GM23338 (cell line): ENCODE measurements at regions not wholly inside any gene's neighbourhood (a gene's known extent, or its start where the extent isn't known, plus 50 kb on each side); places are given as distances from the start of the nearest gene placed in this dataset.

Experiments
- ATAC-seq: fragments of 200-7000 bp; cut with Tn5 transposase; 3 replicates; pipeline ENCODE4 v1.9.1; 2020
- DNase-seq: peaks from one replicate; pipeline ENCODE4 v3.0.0-alpha.2; 2015; ENCODE audit warnings: low spot score
- H2AFZ ChIP-seq: fragments of 200-600 bp; sonication (generic); 2 replicates; pipeline ENCODE4 v1.8.0; 2016; ENCODE audit warnings: antibody characterized with exemption, mild to moderate bottlenecking, moderate library complexity
- H3F3A ChIP-seq: fragments of 200-600 bp; sonication (generic); replicated peaks from 2 replicates; pipeline ENCODE4 v1.8.0; 2017; ENCODE audit warnings: antibody characterized with exemption, mixed run types, low read depth
- H3K27ac ChIP-seq: fragments of 200-600 bp; sonication (generic); 2 replicates; pipeline ENCODE4 v1.6.1; 2016; ENCODE audit warnings: low read depth
- H3K27me3 ChIP-seq: fragments of 200-600 bp; sonication (generic); 2 replicates; pipeline ENCODE4 v1.8.0; 2016; ENCODE audit warnings: mild to moderate bottlenecking, mixed run types, moderate library complexity; ENCODE audit not compliant: insufficient read depth
- H3K36me3 ChIP-seq: fragments of 200-600 bp; sonication (generic); 2 replicates; pipeline ENCODE4 v1.8.0; 2016; ENCODE audit warnings: mild to moderate bottlenecking; ENCODE audit not compliant: insufficient read depth
- H3K4me1 ChIP-seq: fragments of 200-600 bp; sonication (generic); 2 replicates; pipeline ENCODE4 v1.8.0; 2016; ENCODE audit warnings: mild to moderate bottlenecking, moderate library complexity; ENCODE audit not compliant: insufficient read depth
- H3K4me2 ChIP-seq: fragments of 200-600 bp; sonication (generic); 2 replicates; pipeline ENCODE4 v1.7.1; 2017; ENCODE audit warnings: mixed run types
- H3K4me3 ChIP-seq: fragments of 200-600 bp; sonication (generic); 2 replicates; pipeline ENCODE4 v1.6.1; 2016; ENCODE audit warnings: mixed run types
- H3K79me2 ChIP-seq: fragments of 200-600 bp; sonication (generic); replicated peaks from 2 replicates; pipeline ENCODE4 v1.8.0; 2017; ENCODE audit warnings: mild to moderate bottlenecking; ENCODE audit not compliant: insufficient read depth
- H3K9me2 ChIP-seq: fragments of 200-600 bp; sonication (generic); 2 replicates; pipeline ENCODE4 v1.8.0; 2017; ENCODE audit not compliant: insufficient read depth
- H4K20me1 ChIP-seq: fragments of 200-600 bp; sonication (generic); replicated peaks from 2 replicates; pipeline ENCODE4 v1.8.0; 2017; ENCODE audit warnings: mild to moderate bottlenecking; ENCODE audit not compliant: insufficient read depth
- H3K27ac Mint-ChIP-seq: 2 replicates; pipeline ENCODE4 v1.8.0; 2020; ENCODE audit warnings: inconsistent platforms, mild to moderate bottlenecking, moderate library complexity, mixed read lengths
- H3K27me3 Mint-ChIP-seq: 3 replicates; pipeline ENCODE4 v1.8.0; 2022; ENCODE audit warnings: low read depth, mild to moderate bottlenecking, moderate library complexity, mixed read lengths, inconsistent platforms; ENCODE audit not compliant: insufficient read depth, poor library complexity
- H3K36me3 Mint-ChIP-seq: 3 replicates; pipeline ENCODE4 v1.8.0; 2021; ENCODE audit warnings: low read depth, mild to moderate bottlenecking, inconsistent platforms, moderate library complexity, mixed read lengths
- H3K4me1 Mint-ChIP-seq: 3 replicates; pipeline ENCODE4 v1.8.0; 2020; ENCODE audit warnings: mild to moderate bottlenecking, inconsistent platforms, mixed read lengths
- H3K4me3 Mint-ChIP-seq: 3 replicates; pipeline ENCODE4 v1.8.0; 2021; ENCODE audit warnings: moderate library complexity, mild to moderate bottlenecking, inconsistent platforms, mixed read lengths
- H3K9me3 Mint-ChIP-seq: 3 replicates; pipeline ENCODE4 v1.8.0; 2020; ENCODE audit warnings: moderate library complexity, mild to moderate bottlenecking, inconsistent platforms, mixed read lengths
- CREB1 ChIP-seq: fragments of 250-450 bp; sonication (Bioruptor Pico); IDR thresholded peaks from 2 replicates; pipeline ENCODE4 v1.5.0; 2020; ENCODE audit warnings: low read depth, mild to moderate bottlenecking, moderate library complexity
- EZH2 ChIP-seq: fragments of 200-600 bp; sonication (generic); IDR thresholded peaks from one replicate; pipeline ENCODE4 v1.8.0; 2017; ENCODE audit warnings: antibody characterized with exemption, mild to moderate bottlenecking, low read depth; ENCODE audit not compliant: unreplicated experiment
- EZH2phosphoT487 ChIP-seq: fragments of 200-600 bp; sonication (generic); IDR thresholded peaks from one replicate; pipeline ENCODE4 v1.8.1; 2018; ENCODE audit warnings: antibody characterized with exemption; ENCODE audit not compliant: unreplicated experiment
- JUNB ChIP-seq: IDR thresholded peaks from one replicate; pipeline ENCODE4 v1.6.1; 2016; ENCODE audit warnings: antibody characterized with exemption; ENCODE audit not compliant: unreplicated experiment
- NANOG ChIP-seq: IDR thresholded peaks from 2 replicates; pipeline ENCODE4 v1.6.1; 2016; ENCODE audit warnings: antibody characterized with exemption, borderline replicate concordance
- POLR2AphosphoS5 ChIP-seq: IDR thresholded peaks from 2 replicates; pipeline ENCODE4 v1.6.1; 2016; ENCODE audit warnings: antibody characterized with exemption, low read depth
- STAT1 ChIP-seq: IDR thresholded peaks from one replicate; pipeline ENCODE4 v1.6.1; 2016; ENCODE audit warnings: antibody characterized with exemption; ENCODE audit not compliant: unreplicated experiment
- ZNF114 ChIP-seq: fragments of 250-450 bp; sonication (Bioruptor Pico); IDR thresholded peaks from 2 replicates; pipeline ENCODE4 v1.5.0; 2020; ENCODE audit warnings: mild to moderate bottlenecking, moderate library complexity
- ZNF331 ChIP-seq: fragments of 250-450 bp; sonication (Bioruptor Pico); IDR thresholded peaks from 2 replicates; pipeline ENCODE4 v1.5.0; 2020; ENCODE audit warnings: low read depth, mild to moderate bottlenecking, moderate library complexity
- TF ChIP-seq, protein P1 (sequence below): IDR thresholded peaks from one replicate; pipeline ENCODE4 v1.6.1; 2018; ENCODE audit warnings: antibody characterized with exemption; ENCODE audit not compliant: unreplicated experiment
- TF ChIP-seq, protein P2 (sequence below): IDR thresholded peaks from 2 replicates; pipeline ENCODE4 v1.6.1; 2016; ENCODE audit warnings: antibody characterized with exemption
- TF ChIP-seq, protein P3 (sequence below): fragments of 250-450 bp; sonication (Bioruptor Pico); IDR thresholded peaks from 2 replicates; pipeline ENCODE4 v1.5.0; 2020; ENCODE audit warnings: mild to moderate bottlenecking, moderate library complexity
- TF ChIP-seq, protein P4 (sequence below), 2 experiments: fragments of 200-600 bp in 1 of 2; sonication (generic) in 1 of 2; conservative IDR thresholded peaks; 2 replicates each; pipeline versions ENCODE4 v1.5.1 to v1.6.1; 2016 to 2017; ENCODE audit warnings: antibody characterized with exemption in 2 of 2, low read depth in 2 of 2, mild to moderate bottlenecking in 2 of 2, moderate library complexity in 1 of 2

DNA sequence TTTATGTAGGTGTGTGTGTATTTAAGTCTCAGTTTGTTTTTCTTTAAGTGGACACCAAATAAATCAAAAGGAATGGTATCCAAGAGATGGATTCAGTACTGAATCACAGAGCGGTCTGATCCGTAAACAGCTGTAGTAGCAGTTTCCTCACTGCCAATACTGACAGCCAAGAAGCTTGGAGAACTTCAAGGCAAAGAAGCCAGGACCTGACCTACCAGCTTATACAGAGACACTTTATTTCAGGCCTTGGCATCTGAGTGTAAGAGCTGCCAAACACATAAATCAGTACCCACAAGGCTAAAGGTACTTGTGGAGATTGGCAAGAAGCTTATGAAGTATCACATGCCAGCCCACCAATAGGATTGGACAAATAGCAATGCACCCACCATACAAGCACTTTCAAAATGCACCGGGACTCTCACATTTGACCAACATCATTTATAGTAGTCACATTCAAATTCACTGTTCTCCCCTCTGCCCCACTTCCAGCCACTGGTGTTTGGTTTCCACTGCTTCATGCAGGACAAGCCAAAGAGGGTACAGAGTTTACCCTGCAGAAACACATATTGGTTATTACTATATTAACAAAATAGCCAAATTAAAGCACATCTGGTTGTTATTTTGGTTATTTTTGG is 357.9 kb downstream of the KLF12 start:
- Histone ChIP-seq H3K4me3 (no peak overlapping the region), H3K79me2 (no peaks in the 10 kb centered on the region), H3K9me2 (no peaks in the 10 kb centered on the region), H2AFZ (no peak overlapping the region), H3K4me1 (no peaks in the 10 kb centered on the region), H3F3A (no peaks in the 10 kb centered on the region), H3K4me2 (no peak overlapping the region), H4K20me1 (no peaks in the 10 kb centered on the region), H3K36me3 (no peaks in the 10 kb centered on the region), H3K27me3 (no peaks in the 10 kb centered on the region), H3K27ac (no peak overlapping the region)
- no peak for ATAC-seq
- no peak for DNase-seq
- TF ChIP-seq CREB1 (CRISPR knock-in tag), result no peak
- TF ChIP-seq, protein P1, sequence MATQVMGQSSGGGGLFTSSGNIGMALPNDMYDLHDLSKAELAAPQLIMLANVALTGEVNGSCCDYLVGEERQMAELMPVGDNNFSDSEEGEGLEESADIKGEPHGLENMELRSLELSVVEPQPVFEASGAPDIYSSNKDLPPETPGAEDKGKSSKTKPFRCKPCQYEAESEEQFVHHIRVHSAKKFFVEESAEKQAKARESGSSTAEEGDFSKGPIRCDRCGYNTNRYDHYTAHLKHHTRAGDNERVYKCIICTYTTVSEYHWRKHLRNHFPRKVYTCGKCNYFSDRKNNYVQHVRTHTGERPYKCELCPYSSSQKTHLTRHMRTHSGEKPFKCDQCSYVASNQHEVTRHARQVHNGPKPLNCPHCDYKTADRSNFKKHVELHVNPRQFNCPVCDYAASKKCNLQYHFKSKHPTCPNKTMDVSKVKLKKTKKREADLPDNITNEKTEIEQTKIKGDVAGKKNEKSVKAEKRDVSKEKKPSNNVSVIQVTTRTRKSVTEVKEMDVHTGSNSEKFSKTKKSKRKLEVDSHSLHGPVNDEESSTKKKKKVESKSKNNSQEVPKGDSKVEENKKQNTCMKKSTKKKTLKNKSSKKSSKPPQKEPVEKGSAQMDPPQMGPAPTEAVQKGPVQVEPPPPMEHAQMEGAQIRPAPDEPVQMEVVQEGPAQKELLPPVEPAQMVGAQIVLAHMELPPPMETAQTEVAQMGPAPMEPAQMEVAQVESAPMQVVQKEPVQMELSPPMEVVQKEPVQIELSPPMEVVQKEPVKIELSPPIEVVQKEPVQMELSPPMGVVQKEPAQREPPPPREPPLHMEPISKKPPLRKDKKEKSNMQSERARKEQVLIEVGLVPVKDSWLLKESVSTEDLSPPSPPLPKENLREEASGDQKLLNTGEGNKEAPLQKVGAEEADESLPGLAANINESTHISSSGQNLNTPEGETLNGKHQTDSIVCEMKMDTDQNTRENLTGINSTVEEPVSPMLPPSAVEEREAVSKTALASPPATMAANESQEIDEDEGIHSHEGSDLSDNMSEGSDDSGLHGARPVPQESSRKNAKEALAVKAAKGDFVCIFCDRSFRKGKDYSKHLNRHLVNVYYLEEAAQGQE, result no peak
- TF ChIP-seq POLR2AphosphoS5, result no peak
- no peak for TF ChIP-seq ZNF114 (CRISPR knock-in tag)
- TF ChIP-seq EZH2phosphoT487, result no peak
- TF ChIP-seq STAT1, result no peak
- TF ChIP-seq, protein P2, sequence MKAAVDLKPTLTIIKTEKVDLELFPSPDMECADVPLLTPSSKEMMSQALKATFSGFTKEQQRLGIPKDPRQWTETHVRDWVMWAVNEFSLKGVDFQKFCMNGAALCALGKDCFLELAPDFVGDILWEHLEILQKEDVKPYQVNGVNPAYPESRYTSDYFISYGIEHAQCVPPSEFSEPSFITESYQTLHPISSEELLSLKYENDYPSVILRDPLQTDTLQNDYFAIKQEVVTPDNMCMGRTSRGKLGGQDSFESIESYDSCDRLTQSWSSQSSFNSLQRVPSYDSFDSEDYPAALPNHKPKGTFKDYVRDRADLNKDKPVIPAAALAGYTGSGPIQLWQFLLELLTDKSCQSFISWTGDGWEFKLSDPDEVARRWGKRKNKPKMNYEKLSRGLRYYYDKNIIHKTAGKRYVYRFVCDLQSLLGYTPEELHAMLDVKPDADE, result no peak
- TF ChIP-seq, protein P3, sequence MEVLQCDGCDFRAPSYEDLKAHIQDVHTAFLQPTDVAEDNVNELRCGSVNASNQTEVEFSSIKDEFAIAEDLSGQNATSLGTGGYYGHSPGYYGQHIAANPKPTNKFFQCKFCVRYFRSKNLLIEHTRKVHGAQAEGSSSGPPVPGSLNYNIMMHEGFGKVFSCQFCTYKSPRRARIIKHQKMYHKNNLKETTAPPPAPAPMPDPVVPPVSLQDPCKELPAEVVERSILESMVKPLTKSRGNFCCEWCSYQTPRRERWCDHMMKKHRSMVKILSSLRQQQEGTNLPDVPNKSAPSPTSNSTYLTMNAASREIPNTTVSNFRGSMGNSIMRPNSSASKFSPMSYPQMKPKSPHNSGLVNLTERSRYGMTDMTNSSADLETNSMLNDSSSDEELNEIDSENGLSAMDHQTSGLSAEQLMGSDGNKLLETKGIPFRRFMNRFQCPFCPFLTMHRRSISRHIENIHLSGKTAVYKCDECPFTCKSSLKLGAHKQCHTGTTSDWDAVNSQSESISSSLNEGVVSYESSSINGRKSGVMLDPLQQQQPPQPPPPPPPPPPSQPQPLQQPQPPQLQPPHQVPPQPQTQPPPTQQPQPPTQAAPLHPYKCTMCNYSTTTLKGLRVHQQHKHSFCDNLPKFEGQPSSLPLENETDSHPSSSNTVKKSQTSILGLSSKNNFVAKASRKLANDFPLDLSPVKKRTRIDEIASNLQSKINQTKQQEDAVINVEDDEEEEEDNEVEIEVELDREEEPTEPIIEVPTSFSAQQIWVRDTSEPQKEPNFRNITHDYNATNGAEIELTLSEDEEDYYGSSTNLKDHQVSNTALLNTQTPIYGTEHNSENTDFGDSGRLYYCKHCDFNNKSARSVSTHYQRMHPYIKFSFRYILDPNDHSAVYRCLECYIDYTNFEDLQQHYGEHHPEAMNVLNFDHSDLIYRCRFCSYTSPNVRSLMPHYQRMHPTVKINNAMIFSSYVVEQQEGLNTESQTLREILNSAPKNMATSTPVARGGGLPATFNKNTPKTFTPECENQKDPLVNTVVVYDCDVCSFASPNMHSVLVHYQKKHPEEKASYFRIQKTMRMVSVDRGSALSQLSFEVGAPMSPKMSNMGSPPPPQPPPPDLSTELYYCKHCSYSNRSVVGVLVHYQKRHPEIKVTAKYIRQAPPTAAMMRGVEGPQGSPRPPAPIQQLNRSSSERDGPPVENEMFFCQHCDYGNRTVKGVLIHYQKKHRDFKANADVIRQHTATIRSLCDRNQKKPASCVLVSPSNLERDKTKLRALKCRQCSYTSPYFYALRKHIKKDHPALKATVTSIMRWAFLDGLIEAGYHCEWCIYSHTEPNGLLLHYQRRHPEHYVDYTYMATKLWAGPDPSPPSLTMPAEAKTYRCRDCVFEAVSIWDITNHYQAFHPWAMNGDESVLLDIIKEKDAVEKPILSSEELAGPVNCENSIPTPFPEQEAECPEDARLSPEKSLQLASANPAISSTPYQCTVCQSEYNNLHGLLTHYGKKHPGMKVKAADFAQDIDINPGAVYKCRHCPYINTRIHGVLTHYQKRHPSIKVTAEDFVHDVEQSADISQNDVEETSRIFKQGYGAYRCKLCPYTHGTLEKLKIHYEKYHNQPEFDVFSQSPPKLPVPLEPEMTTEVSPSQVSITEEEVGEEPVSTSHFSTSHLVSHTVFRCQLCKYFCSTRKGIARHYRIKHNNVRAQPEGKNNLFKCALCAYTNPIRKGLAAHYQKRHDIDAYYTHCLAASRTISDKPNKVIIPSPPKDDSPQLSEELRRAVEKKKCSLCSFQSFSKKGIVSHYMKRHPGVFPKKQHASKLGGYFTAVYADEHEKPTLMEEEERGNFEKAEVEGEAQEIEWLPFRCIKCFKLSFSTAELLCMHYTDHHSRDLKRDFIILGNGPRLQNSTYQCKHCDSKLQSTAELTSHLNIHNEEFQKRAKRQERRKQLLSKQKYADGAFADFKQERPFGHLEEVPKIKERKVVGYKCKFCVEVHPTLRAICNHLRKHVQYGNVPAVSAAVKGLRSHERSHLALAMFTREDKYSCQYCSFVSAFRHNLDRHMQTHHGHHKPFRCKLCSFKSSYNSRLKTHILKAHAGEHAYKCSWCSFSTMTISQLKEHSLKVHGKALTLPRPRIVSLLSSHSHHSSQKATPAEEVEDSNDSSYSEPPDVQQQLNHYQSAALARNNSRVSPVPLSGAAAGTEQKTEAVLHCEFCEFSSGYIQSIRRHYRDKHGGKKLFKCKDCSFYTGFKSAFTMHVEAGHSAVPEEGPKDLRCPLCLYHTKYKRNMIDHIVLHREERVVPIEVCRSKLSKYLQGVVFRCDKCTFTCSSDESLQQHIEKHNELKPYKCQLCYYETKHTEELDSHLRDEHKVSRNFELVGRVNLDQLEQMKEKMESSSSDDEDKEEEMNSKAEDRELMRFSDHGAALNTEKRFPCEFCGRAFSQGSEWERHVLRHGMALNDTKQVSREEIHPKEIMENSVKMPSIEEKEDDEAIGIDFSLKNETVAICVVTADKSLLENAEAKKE (CRISPR knock-in tag), result no peak
- TF ChIP-seq JUNB, result no peak
- TF ChIP-seq NANOG, result no peak
- TF ChIP-seq ZNF331 (CRISPR knock-in tag), result no peak
- no peak for TF ChIP-seq EZH2
- TF ChIP-seq, protein P4, sequence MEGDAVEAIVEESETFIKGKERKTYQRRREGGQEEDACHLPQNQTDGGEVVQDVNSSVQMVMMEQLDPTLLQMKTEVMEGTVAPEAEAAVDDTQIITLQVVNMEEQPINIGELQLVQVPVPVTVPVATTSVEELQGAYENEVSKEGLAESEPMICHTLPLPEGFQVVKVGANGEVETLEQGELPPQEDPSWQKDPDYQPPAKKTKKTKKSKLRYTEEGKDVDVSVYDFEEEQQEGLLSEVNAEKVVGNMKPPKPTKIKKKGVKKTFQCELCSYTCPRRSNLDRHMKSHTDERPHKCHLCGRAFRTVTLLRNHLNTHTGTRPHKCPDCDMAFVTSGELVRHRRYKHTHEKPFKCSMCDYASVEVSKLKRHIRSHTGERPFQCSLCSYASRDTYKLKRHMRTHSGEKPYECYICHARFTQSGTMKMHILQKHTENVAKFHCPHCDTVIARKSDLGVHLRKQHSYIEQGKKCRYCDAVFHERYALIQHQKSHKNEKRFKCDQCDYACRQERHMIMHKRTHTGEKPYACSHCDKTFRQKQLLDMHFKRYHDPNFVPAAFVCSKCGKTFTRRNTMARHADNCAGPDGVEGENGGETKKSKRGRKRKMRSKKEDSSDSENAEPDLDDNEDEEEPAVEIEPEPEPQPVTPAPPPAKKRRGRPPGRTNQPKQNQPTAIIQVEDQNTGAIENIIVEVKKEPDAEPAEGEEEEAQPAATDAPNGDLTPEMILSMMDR (conservative IDR thresholded peaks at IDR 0.05; ENCODE audit: low read depth in 2 of 2), result no peak
- Mint-ChIP-seq H3K4me3 (no peak overlapping the region), H3K27ac (no peak overlapping the region), H3K27me3 (peaks cover 2% of the 10 kb centered on the region), H3K4me1 (no peaks in the 10 kb centered on the region; the same call in 2 of the 3 replicates), H3K9me3 (no peaks in the 10 kb centered on the region), H3K36me3 (no peaks in the 10 kb centered on the region)
